Spleen (tissue), 11 donors: ENCODE measurements at regions not wholly inside any gene's neighbourhood (a gene's known extent, or its start where the extent isn't known, plus 50 kb on each side); places are given as distances from the start of the nearest gene placed in this dataset.

ENCODE experiments used
- DNase-seq: peaks from one replicate; pipeline ENCODE4 v3.0.0-alpha.2; 2020
- H3K27ac ChIP-seq, 8 donors: fragments of 200-600 bp; sonication (generic) in 7 of 8; 1 replicate in 4 of 8; 2 replicates in 4 of 8; pipeline versions ENCODE4 v1.5.0 to v1.8.0; 2016 to 2021; ENCODE audit warnings: inconsistent platforms in 4 of 8, mild to moderate bottlenecking in 4 of 8, moderate library complexity in 1 of 8
- H3K27me3 ChIP-seq, 7 donors: fragments of 200-600 bp; sonication (generic) in 6 of 7; replicated peaks in 1 of 7; 1 replicate in 4 of 7; 2 replicates in 3 of 7; pipeline versions ENCODE4 v1.5.0 to v1.8.0; 2016 to 2021; ENCODE audit warnings: inconsistent platforms in 3 of 7, mild to moderate bottlenecking in 1 of 7
- H3K36me3 ChIP-seq, 6 donors: fragments of 200-600 bp; sonication (generic) in 5 of 6; 1 replicate in 4 of 6; 2 replicates in 2 of 6; pipeline versions ENCODE4 v1.5.0 to v1.8.0; 2016 to 2021; ENCODE audit warnings: inconsistent platforms in 2 of 6
- H3K4me1 ChIP-seq, 6 donors: fragments of 200-600 bp; sonication (generic) in 5 of 6; 1 replicate in 3 of 6; 2 replicates in 3 of 6; pipeline versions ENCODE4 v1.5.0 to v1.8.0; 2016 to 2021; ENCODE audit warnings: inconsistent platforms in 3 of 6
- H3K4me3 ChIP-seq, 8 donors: fragments of 200-600 bp; sonication (generic) in 7 of 8; 1 replicate in 4 of 8; 2 replicates in 4 of 8; pipeline versions ENCODE4 v1.5.0 to v1.8.0; 2016 to 2021; ENCODE audit warnings: inconsistent platforms in 4 of 8, mild to moderate bottlenecking in 4 of 8, moderate library complexity in 2 of 8
- H3K9me3 ChIP-seq, 8 donors: fragments of 200-600 bp; sonication (generic) in 7 of 8; 1 replicate in 4 of 8; 2 replicates in 4 of 8; pipeline versions ENCODE4 v1.5.0 to v1.8.0; 2016 to 2021; ENCODE audit warnings: inconsistent platforms in 4 of 8
- POLR2A ChIP-seq, 3 donors: fragments of 450-650 bp; IDR thresholded peaks; one replicate each; pipeline ENCODE4 v1.5.1; 2017; ENCODE audit warnings: antibody characterized with exemption in 3 of 3, mild to moderate bottlenecking in 1 of 3
- POLR2AphosphoS5 ChIP-seq, 3 donors: sonication (generic); formaldehyde crosslinking; IDR thresholded peaks; one replicate each; pipeline ENCODE4 v1.5.1; 2017; ENCODE audit warnings: antibody characterized with exemption in 3 of 3
- WGBS, 5 donors: extraction: QIAGEN DNeasy Blood & Tissue Kit in 3 of 5; methylation state at CpG; one replicate each; pipeline versions ENCODE4 v1.1.5 to v1.1.7; 2013 to 2018; 5-methylcytosine and 5-hydroxymethylcytosine counted together
- intact Hi-C: fragments of 100-400 bp; cut with DNase I; formaldehyde crosslinking; loops from one replicate; pipeline ENCODE4 v1.15.0; 2023; ENCODE audit warnings: low total_unique reads
- TF ChIP-seq, protein P1 (sequence below), 11 experiments: fragments of 200-600 bp in 7 of 11; fragments of 450-650 bp in 4 of 11; sonication (generic) in 4 of 11; IDR thresholded peaks in 8 of 11; conservative IDR thresholded peaks in 3 of 11; 1 replicate in 7 of 11; 2 replicates in 4 of 11; pipeline versions ENCODE4 v1.4.0 to v1.8.0; 2016 to 2021; ENCODE audit warnings: antibody characterized with exemption in 11 of 11, inconsistent platforms in 4 of 11, mild to moderate bottlenecking in 1 of 11
- donor health status: healthy with polysubstance abuse.
- donor health status: DM: no; HTN: no; CAD: no; lungs with moderate emphysema.
- donor health status: DM: no; HTN: no; CAD: no.
- donor health status: Bipolar disorder and iron deficiency.
- donor health status: healthy.
- donor health status: DM: no; HTN: no; CAD: no.
- donor health status: DM: yes; HTN: yes; CAD: no.

GRCh38 chr22:27378311-27378800 lies 423.2 kb downstream of the MN1 start:
- no peak overlapping the region for H3K27ac ChIP-seq
- 61 to 77% (median 72%) methylated on average over 10 to 13 of the region's 13 CpGs for WGBS, 5 donors
- peaks cover 0 to 6% (median 0%) of the 10 kb centered on the region in 8 donors for H3K9me3 ChIP-seq
- H3K4me1 ChIP-seq: no peaks in the 10 kb centered on the region
- H3K27me3 ChIP-seq: peaks cover 0 to 24% (median 0%) of the 10 kb centered on the region in 7 donors
- no peaks in the 10 kb centered on the region for H3K36me3 ChIP-seq
- no peak for TF ChIP-seq POLR2A (IDR thresholded peaks at IDR 0.05)
- TF ChIP-seq, protein P1, sequence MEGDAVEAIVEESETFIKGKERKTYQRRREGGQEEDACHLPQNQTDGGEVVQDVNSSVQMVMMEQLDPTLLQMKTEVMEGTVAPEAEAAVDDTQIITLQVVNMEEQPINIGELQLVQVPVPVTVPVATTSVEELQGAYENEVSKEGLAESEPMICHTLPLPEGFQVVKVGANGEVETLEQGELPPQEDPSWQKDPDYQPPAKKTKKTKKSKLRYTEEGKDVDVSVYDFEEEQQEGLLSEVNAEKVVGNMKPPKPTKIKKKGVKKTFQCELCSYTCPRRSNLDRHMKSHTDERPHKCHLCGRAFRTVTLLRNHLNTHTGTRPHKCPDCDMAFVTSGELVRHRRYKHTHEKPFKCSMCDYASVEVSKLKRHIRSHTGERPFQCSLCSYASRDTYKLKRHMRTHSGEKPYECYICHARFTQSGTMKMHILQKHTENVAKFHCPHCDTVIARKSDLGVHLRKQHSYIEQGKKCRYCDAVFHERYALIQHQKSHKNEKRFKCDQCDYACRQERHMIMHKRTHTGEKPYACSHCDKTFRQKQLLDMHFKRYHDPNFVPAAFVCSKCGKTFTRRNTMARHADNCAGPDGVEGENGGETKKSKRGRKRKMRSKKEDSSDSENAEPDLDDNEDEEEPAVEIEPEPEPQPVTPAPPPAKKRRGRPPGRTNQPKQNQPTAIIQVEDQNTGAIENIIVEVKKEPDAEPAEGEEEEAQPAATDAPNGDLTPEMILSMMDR (IDR thresholded peaks at IDR 0.05 in 8 of 11, conservative IDR thresholded peaks at IDR 0.05 in 3 of 11): no peak
- no peak for TF ChIP-seq POLR2AphosphoS5 (IDR thresholded peaks at IDR 0.05)
- no peak for DNase-seq
- intact Hi-C loops: no loop called here
- no peak overlapping the region for H3K4me3 ChIP-seq

DNA sequence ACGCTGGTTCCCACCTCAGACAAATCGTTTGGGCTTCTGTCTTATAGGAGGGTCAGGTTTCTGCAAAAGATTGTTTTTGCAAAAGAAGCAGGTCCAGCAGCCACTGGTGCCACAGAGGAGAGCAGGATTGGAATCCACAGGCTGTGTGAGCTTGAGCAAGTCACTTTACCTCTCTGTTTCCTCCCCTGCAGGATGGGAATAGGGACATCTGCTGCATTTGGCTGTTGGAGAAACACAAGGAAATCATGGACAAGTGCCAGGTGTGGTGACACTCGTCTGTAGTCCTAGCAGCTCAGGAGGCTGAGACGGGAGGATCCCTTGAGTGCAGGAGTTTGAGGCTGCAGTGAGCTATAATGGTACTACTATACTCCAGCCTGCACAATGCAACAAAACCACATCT lies 422.6 kb downstream of the MN1 start:
- TF ChIP-seq, protein P1 (IDR thresholded peaks at IDR 0.05 in 8 of 11, conservative IDR thresholded peaks at IDR 0.05 in 3 of 11): no peak
- TF ChIP-seq POLR2AphosphoS5 (IDR thresholded peaks at IDR 0.05): no peak
- TF ChIP-seq POLR2A (IDR thresholded peaks at IDR 0.05): no peak
- 63 to 80% (median 68%) methylated on average over 4 of the region's 4 CpGs for WGBS, 5 donors
- DNase-seq: no peak
- H3K4me1 ChIP-seq: no peaks in the 10 kb centered on the region
- H3K27ac ChIP-seq: no peak overlapping the region
- peaks cover 0 to 6% (median 0%) of the 10 kb centered on the region in 8 donors for H3K9me3 ChIP-seq
- H3K4me3 ChIP-seq: no peak overlapping the region
- H3K27me3 ChIP-seq: peaks cover 0 to 27% (median 0%) of the 10 kb centered on the region in 7 donors
- intact Hi-C loops: no loop called here
- no peaks in the 10 kb centered on the region for H3K36me3 ChIP-seq

DNA sequence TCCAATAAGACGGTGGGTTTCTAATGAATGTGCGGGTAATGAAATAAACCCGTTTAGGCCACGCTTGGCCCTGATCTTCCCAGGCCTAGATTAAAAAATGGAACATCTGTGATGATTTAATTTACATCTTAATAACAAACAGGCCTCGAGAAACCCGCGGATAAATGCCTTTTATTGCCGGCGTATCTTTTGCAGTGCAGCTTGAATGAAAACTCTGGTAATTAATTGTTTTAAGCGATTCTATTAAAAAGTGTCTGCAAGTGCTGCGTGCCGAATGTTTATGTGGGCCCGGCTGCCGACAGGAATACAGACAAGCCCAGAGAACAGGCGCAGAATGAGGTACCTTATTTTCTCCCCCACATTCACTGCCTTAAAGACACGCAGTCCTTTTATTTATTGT lies 420.7 kb downstream of the MN1 start:
- H3K27ac ChIP-seq: no peak overlapping the region
- H3K9me3 ChIP-seq: no peaks in the 10 kb centered on the region
- H3K36me3 ChIP-seq: no peaks in the 10 kb centered on the region
- WGBS, 5 donors: 87 to 92% (median 90%) methylated on average over 16 of the region's 16 CpGs
- intact Hi-C loops: no loop called here
- peaks cover 0 to 42% (median 0%) of the 10 kb centered on the region in 7 donors for H3K27me3 ChIP-seq
- TF ChIP-seq POLR2AphosphoS5 (IDR thresholded peaks at IDR 0.05) (no peak), POLR2A (IDR thresholded peaks at IDR 0.05) (no peak)
- TF ChIP-seq, protein P1 (IDR thresholded peaks at IDR 0.05 in 8 of 11, conservative IDR thresholded peaks at IDR 0.05 in 3 of 11): no peak
- H3K4me1 ChIP-seq: no peaks in the 10 kb centered on the region
- no peak for DNase-seq
- H3K4me3 ChIP-seq: no peak overlapping the region

DNA sequence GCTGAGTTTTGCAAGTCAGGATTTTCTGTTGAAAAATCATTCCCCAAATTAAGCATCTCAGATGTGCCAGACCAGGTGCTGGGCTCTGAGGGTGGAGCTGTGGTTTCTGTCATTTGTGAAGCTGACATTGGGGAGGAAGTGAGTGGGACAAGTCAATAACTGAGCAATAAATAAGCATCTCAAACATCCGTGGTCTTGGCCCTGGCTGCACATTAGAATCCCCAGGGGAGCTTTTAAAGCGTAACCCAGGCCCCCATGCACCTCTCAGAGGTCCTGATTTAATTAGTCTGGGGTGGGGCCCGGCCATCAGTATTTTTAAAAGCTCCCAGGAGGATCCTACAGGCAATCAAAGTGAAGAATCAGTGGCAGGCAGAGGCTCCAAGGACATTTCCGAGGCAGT lies 420.0 kb downstream of the MN1 start:
- 31 to 45% (median 39%) methylated on average over 4 of the region's 4 CpGs for WGBS, 5 donors
- no peaks in the 10 kb centered on the region for H3K36me3 ChIP-seq
- intact Hi-C loops: no loop called here
- H3K27ac ChIP-seq: no peak overlapping the region
- H3K4me1 ChIP-seq: no peaks in the 10 kb centered on the region
- no peak for DNase-seq
- no peak overlapping the region for H3K4me3 ChIP-seq
- H3K9me3 ChIP-seq: no peaks in the 10 kb centered on the region
- H3K27me3 ChIP-seq: peaks cover 0 to 48% (median 0%) of the 10 kb centered on the region in 7 donors
- TF ChIP-seq, protein P1 (IDR thresholded peaks at IDR 0.05 in 8 of 11, conservative IDR thresholded peaks at IDR 0.05 in 3 of 11): no peak
- no peak for TF ChIP-seq POLR2AphosphoS5 (IDR thresholded peaks at IDR 0.05)
- TF ChIP-seq POLR2A (IDR thresholded peaks at IDR 0.05): no peak
